Breast epithelium (tissue), 3 donors: ENCODE measurements at regions not wholly inside any gene's neighbourhood (a gene's known extent, or its start where the extent isn't known, plus 50 kb on each side); places are given as distances from the start of the nearest gene placed in this dataset.

Experiments used
- POLR2A ChIP-seq: fragments of 450-650 bp; IDR thresholded peaks from one replicate; pipeline ENCODE4 v1.6.1; 2016; ENCODE audit warnings: antibody characterized with exemption, mild to moderate bottlenecking, moderate library complexity
- TF ChIP-seq, protein P1 (sequence below), 3 donors: fragments of 450-650 bp; IDR thresholded peaks; one replicate each; pipeline ENCODE4 v1.5.1; 2016 to 2017; ENCODE audit warnings: antibody characterized with exemption in 3 of 3, mild to moderate bottlenecking in 3 of 3, moderate library complexity in 3 of 3

DNA sequence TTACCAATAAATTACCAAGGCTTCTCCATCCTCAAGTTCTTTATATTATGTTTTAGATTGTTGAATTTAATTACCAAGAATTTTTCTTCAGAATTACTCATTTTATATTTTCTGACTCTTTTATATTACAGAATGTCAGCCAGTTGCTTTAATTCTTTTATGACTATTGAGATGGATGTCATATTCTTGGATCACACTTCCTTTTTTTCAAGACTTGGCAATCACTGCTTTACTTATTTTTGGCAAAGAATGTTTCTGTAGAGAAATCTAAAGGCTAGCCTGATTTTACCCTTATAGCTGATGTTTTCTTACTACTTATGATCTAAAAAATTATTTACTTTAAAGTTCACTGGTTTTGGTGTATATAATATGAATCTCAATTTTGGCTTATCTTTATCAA, 721.1 kb upstream of the TMPRSS15 start:
- TF ChIP-seq, protein P1, sequence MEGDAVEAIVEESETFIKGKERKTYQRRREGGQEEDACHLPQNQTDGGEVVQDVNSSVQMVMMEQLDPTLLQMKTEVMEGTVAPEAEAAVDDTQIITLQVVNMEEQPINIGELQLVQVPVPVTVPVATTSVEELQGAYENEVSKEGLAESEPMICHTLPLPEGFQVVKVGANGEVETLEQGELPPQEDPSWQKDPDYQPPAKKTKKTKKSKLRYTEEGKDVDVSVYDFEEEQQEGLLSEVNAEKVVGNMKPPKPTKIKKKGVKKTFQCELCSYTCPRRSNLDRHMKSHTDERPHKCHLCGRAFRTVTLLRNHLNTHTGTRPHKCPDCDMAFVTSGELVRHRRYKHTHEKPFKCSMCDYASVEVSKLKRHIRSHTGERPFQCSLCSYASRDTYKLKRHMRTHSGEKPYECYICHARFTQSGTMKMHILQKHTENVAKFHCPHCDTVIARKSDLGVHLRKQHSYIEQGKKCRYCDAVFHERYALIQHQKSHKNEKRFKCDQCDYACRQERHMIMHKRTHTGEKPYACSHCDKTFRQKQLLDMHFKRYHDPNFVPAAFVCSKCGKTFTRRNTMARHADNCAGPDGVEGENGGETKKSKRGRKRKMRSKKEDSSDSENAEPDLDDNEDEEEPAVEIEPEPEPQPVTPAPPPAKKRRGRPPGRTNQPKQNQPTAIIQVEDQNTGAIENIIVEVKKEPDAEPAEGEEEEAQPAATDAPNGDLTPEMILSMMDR (IDR thresholded peaks at IDR 0.05): no peak
- TF ChIP-seq POLR2A: no peak
